Fibroblast of pulmonary artery (primary cell): ENCODE measurements at regions not wholly inside any gene's neighbourhood (a gene's known extent, or its start where the extent isn't known, plus 50 kb on each side); places are given as distances from the start of the nearest gene placed in this dataset.
"Not testable (repeated sequence)": the region's sequence is repeated elsewhere in the genome, so short reads cannot be mapped to it uniquely, and the experiment has no call there.

Experiments used
- DNase-seq: peaks from one replicate; pipeline ENCODE4 v3.0.0-alpha.2; 2010; ENCODE audit warnings: low read depth
- H3K4me3 ChIP-seq: replicated peaks from 2 replicates; pipeline ENCODE4 v1.5.1; 2011; ENCODE audit warnings: low read depth, mild to moderate bottlenecking, control low read depth, low read length, moderate library complexity
- CTCF ChIP-seq: IDR thresholded peaks from 2 replicates; pipeline ENCODE4 v1.5.1; 2011; ENCODE audit warnings: mild to moderate bottlenecking, control low read depth, low read length, inconsistent platforms; ENCODE audit errors: missing control alignments

GRCh38 chr4:71214578-71214977 lies 124.2 kb upstream of the SLC4A4 start:
- no peak overlapping the region for H3K4me3 ChIP-seq
- no peak for TF ChIP-seq CTCF
- no peak for DNase-seq

- no peak overlapping the region for H3K4me3 ChIP-seq
- TF ChIP-seq CTCF, result no peak
- no peak for DNase-seq
Measured at GRCh38 chr4:71216316-71216959, 122.4 kb upstream of the SLC4A4 start.

- no peak for TF ChIP-seq CTCF
- no peak for DNase-seq
- no peak overlapping the region for H3K4me3 ChIP-seq
Measured at GRCh38 chr4:71217688-71218087, 121.1 kb upstream of the SLC4A4 start.

- not testable (repeated sequence) for H3K4me3 ChIP-seq, DNase-seq
Measured at GRCh38 chr4:71220848-71221247, 118.0 kb upstream of the SLC4A4 start.

GRCh38 chr4:71221510-71222466 lies 117.0 kb upstream of the SLC4A4 start:
- no peak for TF ChIP-seq CTCF
- no peak for DNase-seq
- no peak overlapping the region for H3K4me3 ChIP-seq

GRCh38 chr4:71222661-71223060 lies 116.2 kb upstream of the SLC4A4 start:
- DNase-seq, result no peak
- TF ChIP-seq CTCF, result no peak

GRCh38 chr4:71229477-71230270 lies 109.1 kb upstream of the SLC4A4 start:
- H3K4me3 ChIP-seq, result no peak overlapping the region
- DNase-seq, result peak; percentile 65

More at GRCh38 chr4:71222661-71223060, 116.2 kb upstream of the SLC4A4 start:
- H3K4me3 ChIP-seq, result no peak overlapping the region

More at GRCh38 chr4:71229477-71230270, 109.1 kb upstream of the SLC4A4 start:
- TF ChIP-seq CTCF, result peak; percentile 81
